DND-41 (cell line): ENCODE measurements at regions not wholly inside any gene's neighbourhood (a gene's known extent, or its start where the extent isn't known, plus 50 kb on each side); places are given as distances from the start of the nearest gene placed in this dataset.

Source experiments
- ATAC-seq: fragments of 200-7000 bp; cut with Tn5 transposase; 3 replicates; pipeline ENCODE4 v1.9.1; 2021; ENCODE audit warnings: low read depth; ENCODE audit not compliant: insufficient read depth
- DNase-seq: peaks from one replicate; pipeline ENCODE4 v3.0.0-alpha.2; 2020
- H2AFZ ChIP-seq: 2 replicates; pipeline ENCODE4 v1.6.0; 2012; ENCODE audit warnings: low read depth, low read length
- H3K27ac ChIP-seq: 2 replicates; pipeline ENCODE4 v1.5.1; 2012; ENCODE audit warnings: low read length, inconsistent platforms
- H3K27me3 ChIP-seq: fragments of 200-600 bp; sonication (generic); 2 replicates; pipeline ENCODE4 v1.6.0; 2012; ENCODE audit warnings: low read length, mild to moderate bottlenecking, inconsistent platforms; ENCODE audit not compliant: insufficient read depth, poor library complexity
- H3K36me3 ChIP-seq: 2 replicates; pipeline ENCODE4 v1.5.1; 2012; ENCODE audit warnings: low read length, inconsistent platforms; ENCODE audit not compliant: insufficient read depth
- H3K4me1 ChIP-seq: 2 replicates; pipeline ENCODE4 v1.5.1; 2012; ENCODE audit warnings: mild to moderate bottlenecking, low read length; ENCODE audit not compliant: insufficient read depth
- H3K4me2 ChIP-seq: 2 replicates; pipeline ENCODE4 v1.6.0; 2012; ENCODE audit warnings: mild to moderate bottlenecking, moderate library complexity, low read length, inconsistent platforms; ENCODE audit not compliant: insufficient read depth
- H3K4me3 ChIP-seq, 2 experiments: fragments of 200-600 bp in 1 of 2; shearing (Covaris generic) in 1 of 2; 2 replicates each; pipeline ENCODE4 v1.5.1; 2012 to 2016; ENCODE audit warnings: inconsistent platforms in 2 of 2, low read length in 2 of 2, mild to moderate bottlenecking in 2 of 2, low read depth in 1 of 2, moderate library complexity in 1 of 2
- H3K79me2 ChIP-seq: 2 replicates; pipeline ENCODE4 v1.6.0; 2012; ENCODE audit warnings: low read length, inconsistent platforms; ENCODE audit not compliant: insufficient read depth
- H3K9ac ChIP-seq: 2 replicates; pipeline ENCODE4 v1.6.0; 2012; ENCODE audit warnings: low read depth, mild to moderate bottlenecking, inconsistent platforms, low read length, moderate library complexity
- H3K9me3 ChIP-seq: 2 replicates; pipeline ENCODE4 v1.5.1; 2012; ENCODE audit warnings: low read length, moderate library complexity, mild to moderate bottlenecking, inconsistent platforms; ENCODE audit not compliant: insufficient read depth, severe bottlenecking
- H4K20me1 ChIP-seq: 2 replicates; pipeline ENCODE4 v1.6.0; 2012; ENCODE audit warnings: low read length; ENCODE audit not compliant: insufficient read depth
- CTCF ChIP-seq: IDR thresholded peaks from 2 replicates; pipeline ENCODE4 v1.5.1; 2012; ENCODE audit warnings: borderline replicate concordance, low read length, moderate library complexity, mild to moderate bottlenecking; ENCODE audit not compliant: poor library complexity, severe bottlenecking; ENCODE audit errors: extremely low read depth
- EZH2 ChIP-seq: IDR thresholded peaks from 3 replicates; pipeline ENCODE4 v1.6.1; 2012; ENCODE audit warnings: borderline replicate concordance, low read depth, mild to moderate bottlenecking, moderate library complexity, low read length, inconsistent platforms; ENCODE audit not compliant: severe bottlenecking

GRCh38 chr5:86838083-86838482 is 220.3 kb downstream of the COX7C start:
- Histone ChIP-seq H3K4me2 (no peak overlapping the region), H3K36me3 (no peaks in the 10 kb centered on the region), H4K20me1 (no peaks in the 10 kb centered on the region), H3K27me3 (no peaks in the 10 kb centered on the region), H2AFZ (no peak overlapping the region), H3K4me3 (no peak overlapping the region), H3K79me2 (no peaks in the 10 kb centered on the region), H3K9me3 (no peaks in the 10 kb centered on the region), H3K9ac (no peak overlapping the region), H3K4me1 (no peaks in the 10 kb centered on the region), H3K27ac (no peak overlapping the region)
- TF ChIP-seq CTCF = no peak
- no peak for TF ChIP-seq EZH2
- DNase-seq (no peak), ATAC-seq (no peak)

GRCh38 chr5:86841000-86841644 is 223.4 kb downstream of the COX7C start:
- no peaks in the 10 kb centered on the region for H3K4me1 ChIP-seq
- H3K27ac ChIP-seq = no peak overlapping the region
- H3K27me3 ChIP-seq = no peaks in the 10 kb centered on the region
- TF ChIP-seq EZH2 (no peak), CTCF (no peak)
- no peak overlapping the region for H3K4me2 ChIP-seq
- DNase-seq (no peak), ATAC-seq (no peak)
- no peak overlapping the region for H3K4me3 ChIP-seq
- no peak overlapping the region for H3K9ac ChIP-seq
- H3K79me2 ChIP-seq = no peaks in the 10 kb centered on the region
- no peaks in the 10 kb centered on the region for H3K9me3 ChIP-seq
- H2AFZ ChIP-seq = no peak overlapping the region
- H4K20me1 ChIP-seq = no peaks in the 10 kb centered on the region
- H3K36me3 ChIP-seq = no peaks in the 10 kb centered on the region

DNA sequence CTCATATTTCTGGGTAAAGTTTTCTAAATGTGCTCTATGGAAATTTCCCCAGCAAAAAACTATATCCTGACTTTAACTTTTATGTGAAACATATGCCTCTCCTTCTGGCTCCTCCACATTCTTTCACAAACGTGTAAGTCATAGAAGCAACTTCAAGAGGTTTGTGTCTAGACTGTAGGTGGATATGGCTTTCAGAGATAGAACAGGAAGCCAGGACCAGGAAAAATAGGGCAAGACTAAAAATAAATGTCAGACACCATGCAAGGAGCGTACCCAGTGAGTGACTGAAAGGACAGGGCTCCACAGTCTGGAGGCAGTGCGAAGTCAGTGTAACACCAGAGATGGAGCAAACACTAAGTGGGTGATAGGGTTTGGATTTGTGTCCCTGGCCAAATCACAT is 240.7 kb downstream of the COX7C start:
- DNase-seq (no peak), ATAC-seq (no peak)
- Histone ChIP-seq H3K9me3 (no peaks in the 10 kb centered on the region), H2AFZ (no peak overlapping the region), H3K27ac (no peak overlapping the region), H3K9ac (no peak overlapping the region), H3K4me1 (no peaks in the 10 kb centered on the region), H3K79me2 (no peaks in the 10 kb centered on the region), H4K20me1 (no peaks in the 10 kb centered on the region), H3K27me3 (no peaks in the 10 kb centered on the region), H3K36me3 (no peaks in the 10 kb centered on the region), H3K4me3 (no peak overlapping the region), H3K4me2 (no peak overlapping the region)
- no peak for TF ChIP-seq EZH2
- TF ChIP-seq CTCF = no peak

- TF ChIP-seq CTCF (no peak), EZH2 (no peak)
- Histone ChIP-seq H3K4me1 (no peaks in the 10 kb centered on the region), H3K27ac (no peak overlapping the region), H3K4me3 (no peak overlapping the region), H3K9me3 (no peaks in the 10 kb centered on the region), H3K79me2 (no peaks in the 10 kb centered on the region), H3K4me2 (no peak overlapping the region), H3K27me3 (no peaks in the 10 kb centered on the region), H4K20me1 (no peaks in the 10 kb centered on the region), H2AFZ (no peak overlapping the region), H3K9ac (no peak overlapping the region), H3K36me3 (no peaks in the 10 kb centered on the region)
- no peak for ATAC-seq
- DNase-seq = no peak
Observed at GRCh38 chr5:86861512-86861911, 243.8 kb downstream of the COX7C start.
